Stimulated activated effector memory CD8-positive, alpha-beta T cell treated with anti-CD3 and anti-CD28 coated beads, Interleukin-12 subunit alpha, Interleukin-12 subunit beta, amount 100 ng/mL, for 72 hours (primary cell): ENCODE measurements at regions not wholly inside any gene's neighbourhood (a gene's known extent, or its start where the extent isn't known, plus 50 kb on each side); places are given as distances from the start of the nearest gene placed in this dataset.

Experiments
- ATAC-seq: fragments of 150-1000 bp; cut with Tn5 transposase; 2 replicates; pipeline ENCODE4 v1.10.0; 2021
- DNase-seq, 2 donors: peaks; one replicate each; pipeline ENCODE4 v3.0.0; 2021 to 2022; ENCODE audit warnings: low spot score in 2 of 2
- H3K27ac Mint-ChIP-seq: one replicate; pipeline ENCODE4 v1.8.0; 2022; ENCODE audit warnings: mild to moderate bottlenecking, mixed read lengths
- H3K36me3 Mint-ChIP-seq: one replicate; pipeline ENCODE4 v1.8.0; 2022; ENCODE audit warnings: mild to moderate bottlenecking, mixed read lengths
- H3K4me1 Mint-ChIP-seq: one replicate; pipeline ENCODE4 v1.8.0; 2022; ENCODE audit warnings: mixed read lengths
- H3K4me3 Mint-ChIP-seq: one replicate; pipeline ENCODE4 v1.8.0; 2022; ENCODE audit warnings: mild to moderate bottlenecking, mixed read lengths
- H3K9me3 Mint-ChIP-seq: one replicate; pipeline ENCODE4 v1.8.0; 2022; ENCODE audit warnings: mixed read lengths

DNA sequence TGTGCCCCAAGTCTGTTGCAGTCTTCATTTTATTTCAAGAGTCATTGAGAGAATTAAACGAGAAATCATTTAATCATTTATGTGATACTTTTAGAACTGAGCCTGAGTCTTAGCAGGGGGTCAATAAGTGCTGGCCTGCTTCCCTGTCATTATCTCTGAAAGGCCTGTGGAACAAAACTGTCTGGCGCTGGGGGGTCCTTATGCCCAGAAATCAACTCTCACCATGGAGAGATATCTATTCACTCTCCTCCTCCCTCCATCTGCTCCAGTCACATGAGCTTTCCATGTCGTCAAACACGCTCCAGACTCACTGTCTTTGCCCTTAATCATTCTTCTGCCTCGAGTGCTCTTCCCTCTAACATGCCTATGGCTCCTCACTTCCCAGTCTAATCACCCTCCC lies 136.8 kb downstream of the ESM1 start:
- Mint-ChIP-seq H3K4me1 (peaks cover 10% of the 10 kb centered on the region), H3K9me3 (no peaks in the 10 kb centered on the region), H3K27ac (no peak overlapping the region), H3K4me3 (no peak overlapping the region), H3K36me3 (no peaks in the 10 kb centered on the region)
- no peak for DNase-seq
- no peak for ATAC-seq

DNA sequence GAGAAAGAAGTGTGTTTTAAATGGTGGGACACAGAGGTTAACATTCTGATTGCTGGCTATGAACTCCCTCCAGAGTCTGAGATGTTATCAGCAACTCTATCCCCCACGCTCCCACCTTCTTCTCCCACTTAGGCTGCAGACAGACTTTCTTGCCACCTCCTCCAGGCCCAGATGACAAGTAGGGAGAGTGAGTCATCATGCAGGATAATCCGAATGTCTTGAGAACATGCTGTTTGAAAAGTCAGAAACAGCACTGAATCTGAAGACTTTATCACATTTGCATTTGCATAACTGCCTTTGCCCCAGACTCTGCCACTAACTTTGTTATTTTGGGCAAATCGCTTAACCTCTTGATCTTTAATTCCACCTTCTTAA lies 139.8 kb downstream of the ESM1 start:
- H3K4me1 Mint-ChIP-seq = peaks cover 15% of the 10 kb centered on the region
- H3K27ac Mint-ChIP-seq = no peak overlapping the region
- no peak for DNase-seq
- H3K9me3 Mint-ChIP-seq = no peaks in the 10 kb centered on the region
- no peak overlapping the region for H3K4me3 Mint-ChIP-seq
- peaks cover 6% of the 10 kb centered on the region for H3K36me3 Mint-ChIP-seq
- no peak for ATAC-seq

DNA sequence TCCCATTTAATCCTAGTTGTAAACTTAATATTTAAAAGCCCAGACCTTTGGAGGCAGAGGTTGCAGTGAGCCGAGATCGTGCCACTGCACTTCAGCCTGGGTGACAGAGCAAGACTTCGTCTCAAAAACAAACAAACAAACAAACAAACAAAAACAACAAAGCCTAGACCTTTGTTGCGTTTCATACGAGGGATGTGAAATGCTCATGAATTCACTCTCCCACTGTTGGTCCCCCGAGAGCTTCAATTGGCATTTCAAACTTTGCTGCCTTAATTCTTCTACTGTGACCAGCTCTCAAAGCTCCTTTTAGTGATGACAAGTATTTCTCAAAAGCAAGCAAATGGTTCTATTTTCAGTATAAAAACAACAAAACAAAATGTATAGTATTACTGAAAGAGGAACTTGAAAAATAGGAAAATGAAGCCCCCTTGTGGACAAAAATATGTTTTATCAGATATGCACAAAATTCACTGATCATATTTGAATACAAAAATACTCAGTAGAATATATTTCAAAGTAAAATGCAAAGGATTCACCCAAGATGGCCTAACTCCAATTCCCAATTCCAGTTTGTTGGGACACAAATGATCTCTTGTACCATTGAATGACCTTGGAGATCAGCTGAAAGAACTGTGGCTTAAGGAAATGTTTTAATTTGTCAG lies 140.4 kb downstream of the ESM1 start:
- no peak for ATAC-seq
- H3K9me3 Mint-ChIP-seq = no peaks in the 10 kb centered on the region
- peak overlapping the region; percentile 43 for H3K27ac Mint-ChIP-seq
- peaks cover 16% of the 10 kb centered on the region for H3K4me1 Mint-ChIP-seq
- H3K4me3 Mint-ChIP-seq = no peak overlapping the region
- H3K36me3 Mint-ChIP-seq = peaks cover 6% of the 10 kb centered on the region
- no peak for DNase-seq

DNA sequence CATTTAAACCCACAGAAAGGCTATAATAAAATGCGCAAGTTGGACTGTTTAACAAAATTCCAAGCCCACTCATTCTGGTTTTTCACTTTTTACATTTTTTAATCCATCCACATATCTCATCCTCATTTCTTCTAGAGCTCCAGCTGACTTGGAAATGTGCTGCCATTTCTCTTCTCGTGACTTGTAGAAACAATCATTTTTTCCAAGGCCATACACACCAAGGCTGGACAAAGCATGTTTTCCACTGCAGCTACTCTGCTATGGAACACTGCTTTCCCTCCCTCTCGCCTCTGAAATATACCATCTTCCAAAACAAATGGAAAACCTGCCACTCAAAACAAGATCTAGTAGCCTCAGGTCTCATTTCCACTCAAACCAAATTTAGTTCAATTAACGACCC lies 141.1 kb downstream of the ESM1 start:
- no peak overlapping the region for H3K27ac Mint-ChIP-seq
- H3K4me1 Mint-ChIP-seq = peaks cover 22% of the 10 kb centered on the region
- H3K4me3 Mint-ChIP-seq = no peak overlapping the region
- peaks cover 6% of the 10 kb centered on the region for H3K36me3 Mint-ChIP-seq
- ATAC-seq (no peak), DNase-seq (no peak)
- H3K9me3 Mint-ChIP-seq = no peaks in the 10 kb centered on the region

DNA sequence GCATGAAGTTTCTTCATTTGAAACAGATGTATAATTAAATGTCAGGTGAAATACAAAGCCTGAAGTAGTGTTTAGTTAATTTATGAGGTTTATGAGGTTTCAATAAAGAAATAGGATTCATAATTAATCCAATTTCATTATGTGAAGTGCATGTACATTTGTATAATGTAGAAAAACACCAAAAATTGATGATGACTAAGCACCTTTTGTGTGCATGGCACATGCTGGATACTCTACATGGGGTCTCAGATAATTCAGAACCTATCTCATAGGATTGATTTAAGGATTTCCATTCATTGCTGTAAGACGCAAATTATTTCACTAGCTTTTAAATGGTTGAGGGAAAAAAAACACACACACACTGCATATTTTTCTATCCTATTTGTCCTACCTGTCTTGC lies 143.9 kb downstream of the ESM1 start:
- Mint-ChIP-seq H3K4me1 (peaks cover 22% of the 10 kb centered on the region), H3K27ac (peak overlapping the region; percentile 27), H3K36me3 (peaks cover 6% of the 10 kb centered on the region), H3K4me3 (no peak overlapping the region), H3K9me3 (no peaks in the 10 kb centered on the region)
- DNase-seq (no peak), ATAC-seq (no peak)

DNA sequence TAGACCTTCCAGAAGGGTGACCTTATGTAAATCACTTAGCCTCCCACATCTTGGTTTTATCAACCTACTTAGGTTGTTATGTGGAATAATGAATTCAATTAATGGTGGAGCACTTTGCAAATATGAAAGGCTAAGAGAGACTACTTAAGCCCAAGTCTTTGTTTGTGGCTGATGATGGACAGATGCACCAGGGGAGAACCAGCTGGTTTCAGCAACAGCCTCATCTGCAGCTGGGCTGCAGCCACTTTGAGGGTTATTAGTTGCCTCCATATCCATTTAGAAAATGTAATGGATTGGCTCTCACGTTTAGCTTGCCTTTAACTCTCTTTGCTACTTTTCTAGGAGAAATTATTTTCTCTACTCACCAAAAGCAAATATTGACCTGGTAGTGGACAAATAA lies 146.6 kb downstream of the ESM1 start:
- H3K4me1 Mint-ChIP-seq = peaks cover 12% of the 10 kb centered on the region

DNA sequence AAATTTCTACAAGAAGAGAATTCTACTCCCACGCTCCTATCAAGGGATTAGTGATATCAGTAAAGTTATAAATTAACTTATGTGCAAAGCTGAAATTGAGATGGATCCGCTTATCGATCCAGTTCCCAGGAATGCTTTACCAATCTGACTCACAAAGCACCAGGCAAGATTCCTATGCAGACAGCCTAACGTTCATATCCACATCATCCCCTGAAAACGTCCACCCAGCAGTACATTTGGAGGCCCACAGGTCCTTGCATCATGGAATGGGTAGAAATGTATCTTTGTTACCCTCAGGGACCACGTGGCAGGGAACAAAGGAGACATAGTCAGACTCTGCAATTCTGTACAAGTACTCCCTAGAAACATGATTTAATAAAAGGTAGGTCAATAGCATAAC lies 147.4 kb downstream of the ESM1 start:
- H3K36me3 Mint-ChIP-seq = peaks cover 6% of the 10 kb centered on the region
- H3K27ac Mint-ChIP-seq = peak overlapping the region; percentile 8
- no peaks in the 10 kb centered on the region for H3K9me3 Mint-ChIP-seq
- H3K4me3 Mint-ChIP-seq = no peak overlapping the region
- DNase-seq = no peak
- peaks cover 12% of the 10 kb centered on the region for H3K4me1 Mint-ChIP-seq
- no peak for ATAC-seq

More for the DNA sequence above, 146.6 kb downstream of the ESM1 start:
- Mint-ChIP-seq H3K9me3 (no peaks in the 10 kb centered on the region), H3K36me3 (peaks cover 6% of the 10 kb centered on the region), H3K4me3 (no peak overlapping the region), H3K27ac (peak overlapping the region; percentile 8)
- no peak for ATAC-seq
- DNase-seq = no peak

DNA sequence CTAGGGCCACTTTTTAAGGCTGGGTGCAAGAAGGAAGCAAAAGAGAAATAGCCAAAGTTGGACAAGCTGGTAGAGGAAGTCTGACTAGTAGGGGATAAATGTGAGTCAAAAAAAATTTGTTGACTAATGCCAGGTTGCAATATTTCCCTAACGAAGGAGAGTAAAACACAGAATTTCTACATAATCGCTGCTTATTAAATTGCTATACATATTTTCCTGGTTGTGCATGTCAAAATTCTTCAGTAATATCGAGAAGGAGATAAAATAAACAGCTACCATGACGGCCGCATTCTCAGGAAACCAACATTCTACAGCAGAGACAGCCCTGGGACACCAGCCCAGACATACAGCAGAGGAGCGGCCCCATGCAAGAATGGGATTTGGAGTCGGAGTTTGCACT lies 148.3 kb downstream of the ESM1 start:
- Mint-ChIP-seq H3K9me3 (no peaks in the 10 kb centered on the region), H3K27ac (no peak overlapping the region), H3K36me3 (peaks cover 2% of the 10 kb centered on the region), H3K4me1 (peaks cover 7% of the 10 kb centered on the region), H3K4me3 (no peak overlapping the region)
- ATAC-seq (no peak), DNase-seq (no peak)

DNA sequence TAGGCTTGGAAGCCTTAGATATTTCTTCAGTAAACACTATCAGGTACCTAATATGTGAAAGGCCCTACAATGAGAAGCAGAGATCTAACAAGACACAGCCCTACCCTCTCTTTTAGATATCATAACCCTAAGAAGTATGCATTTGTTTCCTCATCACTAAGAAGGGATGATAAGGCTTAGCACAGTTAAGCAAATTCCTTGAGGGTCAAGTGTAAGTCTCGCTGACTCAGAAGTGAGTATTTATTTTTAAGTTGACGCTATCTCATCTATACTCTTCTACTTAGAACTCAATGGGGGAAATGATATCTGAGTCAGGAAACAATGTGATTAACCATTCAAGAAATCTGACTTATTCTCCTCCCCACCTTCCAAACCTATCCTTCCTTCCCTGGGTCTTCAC lies 149.7 kb downstream of the ESM1 start:
- H3K4me3 Mint-ChIP-seq = no peak overlapping the region
- no peaks in the 10 kb centered on the region for H3K9me3 Mint-ChIP-seq
- H3K4me1 Mint-ChIP-seq = peaks cover 7% of the 10 kb centered on the region
- no peak overlapping the region for H3K27ac Mint-ChIP-seq
- no peaks in the 10 kb centered on the region for H3K36me3 Mint-ChIP-seq
- DNase-seq = no peak
- no peak for ATAC-seq

DNA sequence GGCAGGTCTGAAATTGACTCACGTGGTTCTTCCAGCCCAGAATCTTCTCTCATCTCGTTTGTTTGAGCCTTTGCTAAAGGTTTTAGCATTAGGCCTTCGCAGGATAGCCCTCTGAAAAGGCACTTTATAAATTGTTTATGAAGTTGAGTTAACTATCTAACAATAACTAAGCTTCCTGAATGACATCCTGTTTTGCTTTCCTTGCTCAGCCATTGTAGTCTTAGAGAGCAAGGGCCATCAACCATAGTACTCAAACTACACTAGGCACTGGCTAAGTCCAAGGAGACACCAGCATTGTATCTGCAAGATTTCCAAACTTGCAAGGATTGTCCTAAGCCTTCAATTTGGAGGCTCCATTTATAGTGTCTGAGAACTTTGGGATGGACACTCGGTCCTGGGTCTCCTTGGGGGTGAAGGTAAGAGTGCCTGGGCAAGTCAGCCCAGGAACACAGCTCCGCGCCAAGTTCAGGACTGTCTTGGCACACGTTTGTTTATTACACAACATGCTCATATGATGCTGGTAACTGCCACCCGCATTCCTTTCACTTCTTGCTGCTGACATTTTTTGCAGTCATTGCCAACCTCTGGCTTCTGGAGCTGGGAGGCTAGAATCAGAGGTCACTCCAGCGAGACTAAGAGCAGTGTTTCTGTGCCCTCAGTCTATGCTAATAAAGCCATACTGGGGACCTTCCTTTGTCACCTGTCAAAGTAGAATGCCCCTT lies 151.1 kb downstream of the ESM1 start:
- no peak for ATAC-seq
- peak overlapping the region; percentile 69 for H3K27ac Mint-ChIP-seq
- H3K4me1 Mint-ChIP-seq = no peaks in the 10 kb centered on the region
- no peaks in the 10 kb centered on the region for H3K9me3 Mint-ChIP-seq
- DNase-seq = no peak
- H3K36me3 Mint-ChIP-seq = no peaks in the 10 kb centered on the region
- H3K4me3 Mint-ChIP-seq = no peak overlapping the region

DNA sequence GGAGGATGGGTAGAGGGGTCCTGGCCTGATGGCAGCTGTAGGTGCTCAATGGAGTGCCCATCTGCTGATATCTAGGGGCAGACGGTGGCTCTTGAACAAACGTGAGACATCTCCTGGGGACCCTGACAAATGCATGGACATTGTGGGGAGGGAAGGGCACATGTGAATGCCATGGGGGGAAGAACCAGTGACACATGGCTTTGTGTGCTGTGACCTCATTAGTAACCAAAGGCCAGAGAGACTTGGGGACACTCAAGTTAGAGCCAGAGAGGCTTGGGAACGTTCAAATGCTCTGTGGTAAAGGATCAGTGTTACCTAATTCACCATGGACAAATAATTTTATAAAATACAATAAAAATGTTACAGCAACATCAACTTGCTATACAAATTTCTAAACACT lies 151.8 kb downstream of the ESM1 start:
- no peak for ATAC-seq
- DNase-seq = no peak
- H3K9me3 Mint-ChIP-seq = no peaks in the 10 kb centered on the region
- no peak overlapping the region for H3K4me3 Mint-ChIP-seq
- H3K36me3 Mint-ChIP-seq = no peaks in the 10 kb centered on the region
- no peaks in the 10 kb centered on the region for H3K4me1 Mint-ChIP-seq
- peak overlapping the region; percentile 69 for H3K27ac Mint-ChIP-seq

DNA sequence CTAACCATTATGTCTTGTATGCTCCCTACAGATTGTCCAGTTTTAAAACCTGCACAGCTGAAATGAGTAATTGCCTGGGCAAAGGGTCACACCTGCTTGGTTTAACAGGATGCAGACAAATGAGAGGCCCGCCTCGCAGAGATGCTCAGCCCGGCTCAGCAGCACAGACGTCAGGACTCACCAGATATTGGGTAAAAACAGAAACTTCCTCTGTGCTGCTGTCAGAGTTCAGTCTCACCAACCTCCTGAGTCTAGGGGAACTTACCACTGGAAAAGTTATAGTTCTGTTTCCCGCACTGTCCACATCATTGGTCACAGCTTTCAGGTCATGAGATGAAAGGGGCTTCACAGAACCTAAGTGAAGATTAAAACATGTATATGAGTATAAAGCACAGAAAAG lies 152.5 kb downstream of the ESM1 start:
- Mint-ChIP-seq H3K9me3 (no peaks in the 10 kb centered on the region), H3K27ac (peak overlapping the region; percentile 69), H3K4me1 (no peaks in the 10 kb centered on the region), H3K4me3 (no peak overlapping the region), H3K36me3 (no peaks in the 10 kb centered on the region)
- DNase-seq (no peak), ATAC-seq (peak; percentile 56)

DNA sequence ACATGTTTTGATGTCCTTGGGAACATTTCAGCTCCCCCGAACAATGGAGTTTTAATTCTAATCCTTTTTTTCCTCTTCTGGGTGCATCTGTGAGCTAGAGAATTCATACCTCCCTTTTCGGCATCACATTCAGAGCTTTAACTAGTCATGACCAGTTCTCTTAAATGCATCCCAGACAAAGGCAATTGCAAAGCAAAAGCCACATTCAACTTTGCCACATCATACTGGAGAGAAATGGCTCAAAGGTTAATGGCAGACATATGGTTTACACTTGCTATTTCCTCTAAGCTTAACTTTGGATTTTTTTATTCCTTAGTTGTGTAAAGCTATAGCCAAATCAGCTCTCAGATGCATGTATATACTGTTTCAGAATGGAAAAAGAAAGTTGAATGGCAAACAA lies 153.3 kb downstream of the ESM1 start:
- DNase-seq (no peak), ATAC-seq (no peak)
- Mint-ChIP-seq H3K4me3 (no peak overlapping the region), H3K4me1 (no peaks in the 10 kb centered on the region), H3K36me3 (no peaks in the 10 kb centered on the region), H3K27ac (no peak overlapping the region), H3K9me3 (no peaks in the 10 kb centered on the region)

DNA sequence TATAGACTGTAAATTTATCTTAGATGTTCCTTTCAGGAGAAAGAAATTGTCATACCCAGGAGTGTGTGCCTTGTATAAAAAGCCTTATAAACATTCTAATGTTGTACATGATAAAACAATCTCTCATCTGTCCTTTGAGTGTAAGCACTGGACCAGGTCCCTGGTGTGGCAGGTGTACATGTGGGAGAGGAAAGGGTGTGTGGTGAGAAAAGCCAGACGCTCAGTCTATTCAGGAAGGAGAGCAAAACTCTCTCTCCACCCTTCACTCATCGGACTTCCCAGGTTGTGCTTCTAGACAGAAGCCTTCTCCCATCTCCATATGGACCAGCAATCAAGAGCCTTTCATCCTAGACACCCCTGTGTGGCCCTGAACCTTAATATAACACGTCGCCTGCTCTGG lies 154.2 kb downstream of the ESM1 start:
- H3K36me3 Mint-ChIP-seq = no peaks in the 10 kb centered on the region
- no peaks in the 10 kb centered on the region for H3K9me3 Mint-ChIP-seq
- no peaks in the 10 kb centered on the region for H3K4me1 Mint-ChIP-seq
- DNase-seq = no peak
- H3K4me3 Mint-ChIP-seq = no peak overlapping the region
- H3K27ac Mint-ChIP-seq = no peak overlapping the region
- no peak for ATAC-seq

DNA sequence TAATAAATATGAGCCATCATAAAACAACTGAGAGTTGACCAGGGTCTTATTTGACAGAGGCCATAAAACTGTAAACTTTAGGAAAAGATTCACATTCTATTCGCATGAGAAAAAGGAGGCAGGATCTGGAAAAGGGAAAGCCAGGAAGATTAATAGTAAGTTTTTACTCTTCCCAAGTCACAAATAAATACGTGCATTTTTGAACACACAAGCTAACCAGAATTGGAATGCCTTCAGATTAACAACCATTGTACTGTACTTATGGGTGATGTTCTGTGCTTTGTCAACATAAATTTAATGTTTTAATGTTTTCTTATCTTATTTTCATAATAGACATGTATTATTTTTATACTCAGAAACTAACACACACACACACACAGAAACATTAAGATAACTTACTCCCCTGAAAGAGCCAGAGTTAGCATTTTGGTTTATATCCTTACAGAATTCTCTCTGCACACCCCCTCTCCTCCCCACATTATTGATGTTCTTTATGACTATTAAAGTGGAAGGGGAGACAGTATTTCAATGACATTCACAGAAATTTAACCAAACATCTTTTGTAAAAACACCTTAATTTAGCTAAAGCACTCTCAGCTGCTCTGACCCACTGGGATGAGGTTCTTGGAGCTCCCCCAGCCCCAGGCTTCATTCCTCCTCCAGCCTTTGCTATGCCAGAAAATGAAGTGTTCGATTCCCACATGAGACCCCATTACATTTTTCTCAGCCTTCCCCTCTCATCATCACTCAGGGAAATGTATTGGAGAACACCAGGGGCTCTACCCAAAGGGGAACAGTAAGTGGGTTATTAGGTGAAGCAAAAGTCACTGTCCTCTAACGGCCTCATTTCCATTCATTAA lies 155.5 kb downstream of the ESM1 start:
- Mint-ChIP-seq H3K9me3 (no peaks in the 10 kb centered on the region), H3K36me3 (no peaks in the 10 kb centered on the region), H3K4me3 (no peak overlapping the region), H3K4me1 (no peaks in the 10 kb centered on the region), H3K27ac (no peak overlapping the region)
- no peak for ATAC-seq
- no peak for DNase-seq

DNA sequence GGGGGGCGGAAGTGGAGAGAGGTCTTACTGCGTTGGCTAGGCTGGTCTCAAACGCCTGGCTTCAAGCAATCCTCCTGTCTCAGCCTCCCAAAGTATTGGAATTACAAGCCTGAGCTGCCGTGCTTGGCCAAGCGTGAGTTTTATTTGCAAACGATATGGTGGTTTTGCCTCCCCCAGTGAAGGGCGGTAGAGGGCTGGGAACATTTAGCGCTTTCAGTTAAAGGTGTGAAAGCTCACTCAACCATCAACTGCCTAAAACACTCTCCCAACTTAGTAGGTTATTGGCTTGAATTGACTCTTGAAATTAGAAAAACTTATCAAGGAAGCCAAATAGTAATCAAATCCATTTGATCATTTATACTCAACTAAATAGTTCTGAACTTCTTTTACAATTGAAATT lies 156.3 kb downstream of the ESM1 start:
- ATAC-seq (no peak), DNase-seq (no peak)
- no peaks in the 10 kb centered on the region for H3K4me1 Mint-ChIP-seq
- H3K36me3 Mint-ChIP-seq = no peaks in the 10 kb centered on the region
- no peak overlapping the region for H3K4me3 Mint-ChIP-seq
- H3K27ac Mint-ChIP-seq = no peak overlapping the region
- H3K9me3 Mint-ChIP-seq = no peaks in the 10 kb centered on the region
